ENCODE measurements at regions not wholly inside any gene's neighbourhood (a gene's known extent, or its start where the extent isn't known, plus 50 kb on each side); places are given as distances from the start of the nearest gene placed in this dataset.

GRCh38 chr9:82675102-82675501 is 387.8 kb downstream of the RASEF start:
- no peak for TF ChIP-seq CTCF (IDR thresholded peaks at IDR 0.05)
- Histone ChIP-seq H3K4me1 (no peaks in the 10 kb centered on the region), H3K27me3 (no peaks in the 10 kb centered on the region), H3K36me3 (no peaks in the 10 kb centered on the region), H3K27ac (no peak overlapping the region), H3K4me3 (no peak overlapping the region), H3K9ac (ENCODE audit: low read depth in 2 of 2, low read length in 2 of 2) (no peak overlapping the region), H3K9me3 (no peaks in the 10 kb centered on the region)
- no peak for DNase-seq
- intact Hi-C loops (cut with DNase I): no loop called here

- H3K4me1 ChIP-seq: no peaks in the 10 kb centered on the region
- DNase-seq: no peak
- H3K9me3 ChIP-seq: no peaks in the 10 kb centered on the region
- intact Hi-C loops (cut with DNase I): no loop called here
- H3K9ac ChIP-seq (ENCODE audit: low read depth in 2 of 2, low read length in 2 of 2): no peak overlapping the region
- H3K27me3 ChIP-seq: no peaks in the 10 kb centered on the region
- TF ChIP-seq CTCF (IDR thresholded peaks at IDR 0.05): no peak
- no peaks in the 10 kb centered on the region for H3K36me3 ChIP-seq
- H3K4me3 ChIP-seq: no peak overlapping the region
- no peak overlapping the region for H3K27ac ChIP-seq
These were observed 387.3 kb downstream of the RASEF start for GRCh38 chr9:82675605-82676004.

GRCh38 chr9:82677086-82677485 is 385.9 kb downstream of the RASEF start:
- Histone ChIP-seq H3K27ac (no peak overlapping the region), H3K4me1 (no peaks in the 10 kb centered on the region), H3K9ac (ENCODE audit: low read depth in 2 of 2, low read length in 2 of 2) (no peak overlapping the region), H3K27me3 (no peaks in the 10 kb centered on the region), H3K36me3 (no peaks in the 10 kb centered on the region), H3K4me3 (no peak overlapping the region), H3K9me3 (no peaks in the 10 kb centered on the region)
- DNase-seq: no peak
- TF ChIP-seq CTCF (IDR thresholded peaks at IDR 0.05): no peak
- intact Hi-C loops (cut with DNase I): no loop called here

GRCh38 chr9:82679472-82679871 is 383.5 kb downstream of the RASEF start:
- no peak for TF ChIP-seq CTCF (IDR thresholded peaks at IDR 0.05)

GRCh38 chr9:82680179-82680935 is 382.6 kb downstream of the RASEF start:
- Histone ChIP-seq H3K4me3 (no peak overlapping the region), H3K27ac (no peak overlapping the region), H3K36me3 (no peaks in the 10 kb centered on the region), H3K27me3 (no peaks in the 10 kb centered on the region), H3K9me3 (no peaks in the 10 kb centered on the region), H3K4me1 (no peaks in the 10 kb centered on the region), H3K9ac (ENCODE audit: low read depth in 2 of 2, low read length in 2 of 2) (no peak overlapping the region)
- DNase-seq: no peak
- TF ChIP-seq CTCF (IDR thresholded peaks at IDR 0.05): no peak
- intact Hi-C loops (cut with DNase I): no loop called here

More at GRCh38 chr9:82679472-82679871, 383.5 kb downstream of the RASEF start:
- no peaks in the 10 kb centered on the region for H3K9me3 ChIP-seq
- no peak overlapping the region for H3K27ac ChIP-seq
- no peaks in the 10 kb centered on the region for H3K27me3 ChIP-seq
- no peak overlapping the region for H3K9ac ChIP-seq (ENCODE audit: low read depth in 2 of 2, low read length in 2 of 2)
- no peaks in the 10 kb centered on the region for H3K4me1 ChIP-seq
- no peaks in the 10 kb centered on the region for H3K36me3 ChIP-seq
- no peak for DNase-seq
- intact Hi-C loops (cut with DNase I): no loop called here
- no peak overlapping the region for H3K4me3 ChIP-seq

Measured in colonic mucosa (tissue), 4 donors.